ENCODE measurements at regions not wholly inside any gene's neighbourhood (a gene's known extent, or its start where the extent isn't known, plus 50 kb on each side); places are given as distances from the start of the nearest gene placed in this dataset.

DNA sequence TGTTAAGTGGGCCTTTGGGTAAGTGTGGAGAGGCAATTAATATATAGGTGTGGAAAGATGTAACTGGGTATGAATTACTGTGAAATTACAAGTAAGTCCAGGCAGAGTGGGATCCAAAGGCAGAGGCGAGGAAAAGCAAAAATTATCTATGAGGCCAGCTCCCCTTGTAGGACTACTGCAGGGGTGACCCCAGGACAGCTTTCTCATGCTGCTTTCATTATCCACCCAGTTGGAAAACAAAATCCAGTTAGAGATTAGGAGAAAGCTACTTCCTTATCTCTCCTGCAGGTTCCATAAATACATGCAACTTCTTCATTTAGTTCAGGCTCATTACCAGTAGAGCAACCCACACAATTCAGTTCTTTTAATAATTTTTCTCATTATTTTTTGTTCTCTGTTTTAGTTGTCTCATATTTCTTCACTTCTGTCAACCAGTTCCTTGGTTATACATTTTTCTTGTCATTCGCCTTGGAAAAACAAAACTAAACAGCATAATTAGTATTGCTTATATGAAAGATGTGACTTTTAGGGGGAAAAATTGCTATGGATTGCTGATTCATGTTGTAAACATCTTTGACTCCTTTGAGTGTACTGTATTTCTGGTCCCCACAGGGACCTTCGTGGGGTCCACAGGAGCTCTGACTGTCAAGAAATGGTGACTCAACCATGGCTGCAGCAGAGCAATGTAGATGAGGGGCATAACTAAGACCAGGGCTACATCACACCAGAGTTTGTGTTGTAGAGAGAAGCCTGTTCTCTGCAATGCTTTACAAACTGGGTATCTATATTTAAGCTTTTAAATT is 110.4 kb upstream of the PARD3B start:
- Histone ChIP-seq H3K27ac (ENCODE audit: low read depth, low read length) (no peak overlapping the region), H3K9me3 (ENCODE audit: control insufficient read depth in 3 of 3, low read length in 3 of 3) (peaks cover 0 to 2% (median 0%) of the 10 kb centered on the region in 3 donors), H3K4me3 (ENCODE audit: low read length in 3 of 3) (no peak overlapping the region), H3K36me3 (ENCODE audit: control insufficient read depth in 3 of 3, insufficient read depth in 3 of 3, low read length in 3 of 3) (no peaks in the 10 kb centered on the region), H3K4me1 (ENCODE audit: control insufficient read depth in 3 of 3, insufficient read depth in 3 of 3, low read length in 3 of 3) (no peaks in the 10 kb centered on the region), H3K27me3 (ENCODE audit: control insufficient read depth in 3 of 3, insufficient read depth in 3 of 3, low read length in 3 of 3) (no peaks in the 10 kb centered on the region), H3K9ac (ENCODE audit: low read depth in 1 of 3, low read length in 3 of 3) (no peak overlapping the region)

GRCh38 chr2:204436230-204436629 is 109.0 kb upstream of the PARD3B start:
- no peak overlapping the region for H3K9ac ChIP-seq (ENCODE audit: low read depth in 1 of 3, low read length in 3 of 3)
- no peaks in the 10 kb centered on the region for H3K4me1 ChIP-seq (ENCODE audit: control insufficient read depth in 3 of 3, insufficient read depth in 3 of 3, low read length in 3 of 3)
- no peak overlapping the region for H3K4me3 ChIP-seq (ENCODE audit: low read length in 3 of 3)
- no peaks in the 10 kb centered on the region for H3K27me3 ChIP-seq (ENCODE audit: control insufficient read depth in 3 of 3, insufficient read depth in 3 of 3, low read length in 3 of 3)
- H3K27ac ChIP-seq (ENCODE audit: low read depth, low read length): no peak overlapping the region
- H3K36me3 ChIP-seq (ENCODE audit: control insufficient read depth in 3 of 3, insufficient read depth in 3 of 3, low read length in 3 of 3): no peaks in the 10 kb centered on the region
- peaks cover 0 to 2% (median 0%) of the 10 kb centered on the region in 3 donors for H3K9me3 ChIP-seq (ENCODE audit: control insufficient read depth in 3 of 3, low read length in 3 of 3)

DNA sequence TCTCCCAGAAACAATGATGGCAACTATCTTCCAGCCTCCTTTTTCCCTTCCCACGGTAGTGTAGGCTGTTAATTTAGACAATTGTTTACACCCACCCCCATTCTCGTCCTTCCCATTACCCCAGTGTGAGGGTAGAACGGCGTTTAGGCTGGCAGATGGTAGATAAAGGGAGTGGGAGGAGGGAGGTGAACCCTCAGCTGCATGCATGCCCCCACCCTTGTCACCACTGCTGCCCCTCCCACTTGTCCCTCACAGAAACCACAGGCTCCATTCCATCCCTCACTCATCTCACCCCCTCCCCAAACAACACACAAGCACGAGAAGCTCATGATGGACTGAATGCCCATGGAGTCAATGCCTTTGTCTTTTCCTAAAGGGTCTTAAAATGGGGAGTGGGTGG is 107.9 kb upstream of the PARD3B start:
- no peaks in the 10 kb centered on the region for H3K4me1 ChIP-seq (ENCODE audit: control insufficient read depth in 3 of 3, insufficient read depth in 3 of 3, low read length in 3 of 3)
- no peak overlapping the region for H3K4me3 ChIP-seq (ENCODE audit: low read length in 3 of 3)
- H3K9ac ChIP-seq (ENCODE audit: low read depth in 1 of 3, low read length in 3 of 3): no peak overlapping the region
- peaks cover 0 to 2% (median 0%) of the 10 kb centered on the region in 3 donors for H3K9me3 ChIP-seq (ENCODE audit: control insufficient read depth in 3 of 3, low read length in 3 of 3)
- no peaks in the 10 kb centered on the region for H3K27me3 ChIP-seq (ENCODE audit: control insufficient read depth in 3 of 3, insufficient read depth in 3 of 3, low read length in 3 of 3)
- H3K27ac ChIP-seq (ENCODE audit: low read depth, low read length): no peak overlapping the region
- H3K36me3 ChIP-seq (ENCODE audit: control insufficient read depth in 3 of 3, insufficient read depth in 3 of 3, low read length in 3 of 3): no peaks in the 10 kb centered on the region

DNA sequence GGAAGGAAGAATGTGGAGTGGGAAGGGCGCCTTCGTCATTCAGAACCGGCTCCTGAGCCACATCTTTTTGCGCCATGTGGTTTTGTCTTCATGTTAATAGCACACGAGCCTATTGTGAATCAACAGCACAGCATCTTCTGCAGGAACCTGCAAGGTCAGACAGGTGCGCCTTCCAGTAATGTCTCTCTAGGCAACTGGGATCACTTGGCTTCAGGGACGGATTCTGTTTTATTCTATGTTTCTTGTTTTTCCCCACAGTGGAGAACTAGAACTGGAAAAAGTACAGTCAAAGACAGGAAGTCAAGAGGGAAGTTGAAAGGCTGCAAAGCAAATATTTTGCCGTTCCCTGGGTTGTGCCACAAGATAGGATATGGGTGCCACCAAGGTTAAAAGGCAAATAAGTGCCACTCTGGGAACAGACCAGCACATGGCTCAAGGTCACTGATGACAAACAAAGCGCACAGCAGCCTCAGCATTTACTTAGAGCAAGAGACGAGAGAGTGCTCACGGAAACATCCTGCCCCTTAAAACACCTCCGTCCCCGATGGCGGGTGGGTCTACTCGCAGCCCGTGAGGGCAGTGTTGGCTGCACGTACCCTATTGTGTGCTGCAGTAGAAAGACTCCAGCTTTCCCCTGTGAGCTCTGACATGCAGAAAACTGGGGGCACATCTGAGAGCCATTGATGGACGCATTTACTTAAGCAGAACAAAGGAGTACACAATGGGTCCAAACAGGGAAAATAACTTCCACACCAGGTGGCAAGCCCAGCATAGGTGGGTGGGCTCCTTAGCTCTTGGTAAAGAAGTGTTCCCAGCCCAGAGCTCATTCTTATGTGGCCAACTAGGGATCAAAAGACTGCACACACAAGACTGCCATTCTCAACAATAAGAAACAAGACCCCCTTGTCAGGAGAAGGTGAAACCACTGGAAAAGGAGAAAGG is 107.2 kb upstream of the PARD3B start:
- no peaks in the 10 kb centered on the region for H3K4me1 ChIP-seq (ENCODE audit: control insufficient read depth in 3 of 3, insufficient read depth in 3 of 3, low read length in 3 of 3)

DNA sequence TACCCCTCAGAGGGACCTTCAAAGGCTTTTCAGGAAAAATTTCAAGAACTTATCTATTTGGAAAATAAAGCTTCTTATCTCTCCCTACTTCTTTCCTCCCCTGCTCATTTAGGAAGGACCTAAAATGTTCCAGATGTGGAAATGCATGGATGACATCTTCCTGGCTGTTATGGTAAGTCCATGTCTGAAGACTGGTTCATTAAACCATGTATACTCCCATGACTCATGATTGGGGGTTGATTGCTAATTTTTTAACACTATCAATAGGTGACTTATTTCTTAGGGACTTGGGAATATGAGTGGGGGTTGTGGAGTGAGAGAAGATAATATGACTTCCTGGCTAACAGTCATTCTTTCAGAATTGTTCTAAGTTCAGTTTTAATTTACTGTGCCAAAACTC is 104.0 kb upstream of the PARD3B start:
- peaks cover 0 to 2% (median 0%) of the 10 kb centered on the region in 3 donors for H3K9me3 ChIP-seq (ENCODE audit: control insufficient read depth in 3 of 3, low read length in 3 of 3)
- no peak overlapping the region for H3K9ac ChIP-seq (ENCODE audit: low read depth in 1 of 3, low read length in 3 of 3)
- no peaks in the 10 kb centered on the region for H3K4me1 ChIP-seq (ENCODE audit: control insufficient read depth in 3 of 3, insufficient read depth in 3 of 3, low read length in 3 of 3)
- H3K36me3 ChIP-seq (ENCODE audit: control insufficient read depth in 3 of 3, insufficient read depth in 3 of 3, low read length in 3 of 3): no peaks in the 10 kb centered on the region
- no peak overlapping the region for H3K4me3 ChIP-seq (ENCODE audit: low read length in 3 of 3)
- no peak overlapping the region for H3K27ac ChIP-seq (ENCODE audit: low read depth, low read length)
- no peaks in the 10 kb centered on the region for H3K27me3 ChIP-seq (ENCODE audit: control insufficient read depth in 3 of 3, insufficient read depth in 3 of 3, low read length in 3 of 3)

More for the DNA sequence above, 107.2 kb upstream of the PARD3B start:
- Histone ChIP-seq H3K4me3 (ENCODE audit: low read length in 3 of 3) (no peak overlapping the region), H3K9ac (ENCODE audit: low read depth in 1 of 3, low read length in 3 of 3) (no peak overlapping the region), H3K27ac (ENCODE audit: low read depth, low read length) (no peak overlapping the region), H3K9me3 (ENCODE audit: control insufficient read depth in 3 of 3, low read length in 3 of 3) (peaks cover 0 to 2% (median 0%) of the 10 kb centered on the region in 3 donors), H3K27me3 (ENCODE audit: control insufficient read depth in 3 of 3, insufficient read depth in 3 of 3, low read length in 3 of 3) (no peaks in the 10 kb centered on the region), H3K36me3 (ENCODE audit: control insufficient read depth in 3 of 3, insufficient read depth in 3 of 3, low read length in 3 of 3) (no peaks in the 10 kb centered on the region)

DNA sequence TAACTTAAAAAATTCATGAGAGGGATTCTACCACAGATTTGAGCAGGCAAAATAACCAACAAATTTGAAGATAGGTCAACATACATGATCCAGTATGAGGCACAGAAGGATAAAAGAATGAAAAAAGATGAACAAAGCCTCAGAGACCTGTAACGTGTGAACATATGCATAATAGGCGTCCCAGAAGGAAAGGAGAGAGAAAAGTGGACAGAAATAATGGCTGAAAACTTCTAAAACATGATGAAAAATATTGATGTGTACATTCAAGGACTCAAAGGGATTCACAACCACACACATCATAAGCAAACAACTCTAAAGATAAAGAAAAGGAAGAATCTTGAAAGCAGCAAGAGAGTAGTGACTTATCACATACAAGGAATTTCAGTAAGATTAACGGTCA is 100.1 kb upstream of the PARD3B start:
- Histone ChIP-seq H3K9me3 (ENCODE audit: control insufficient read depth in 3 of 3, low read length in 3 of 3) (no peaks in the 10 kb centered on the region), H3K9ac (ENCODE audit: low read depth in 1 of 3, low read length in 3 of 3) (no peak overlapping the region), H3K4me1 (ENCODE audit: control insufficient read depth in 3 of 3, insufficient read depth in 3 of 3, low read length in 3 of 3) (no peaks in the 10 kb centered on the region), H3K27ac (ENCODE audit: low read depth, low read length) (no peak overlapping the region), H3K4me3 (ENCODE audit: low read length in 3 of 3) (no peak overlapping the region), H3K36me3 (ENCODE audit: control insufficient read depth in 3 of 3, insufficient read depth in 3 of 3, low read length in 3 of 3) (no peaks in the 10 kb centered on the region), H3K27me3 (ENCODE audit: control insufficient read depth in 3 of 3, insufficient read depth in 3 of 3, low read length in 3 of 3) (no peaks in the 10 kb centered on the region)

DNA sequence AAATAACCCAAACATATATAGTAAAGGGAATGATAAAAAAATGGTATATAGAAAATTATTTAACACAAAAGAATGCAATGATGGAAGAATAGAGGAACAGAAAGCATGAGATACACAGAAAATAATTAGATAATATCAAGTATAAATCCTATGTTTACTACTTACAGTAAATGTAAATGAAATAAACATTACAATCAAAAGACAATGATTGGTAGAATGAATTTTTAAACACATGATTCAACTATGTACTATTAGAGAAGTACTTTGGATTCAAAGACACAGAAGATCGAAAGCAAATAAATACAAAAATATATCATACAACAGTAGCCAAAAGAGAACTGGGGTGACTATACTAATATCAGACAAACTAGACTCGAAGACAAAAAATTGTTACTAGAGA is 97.6 kb upstream of the PARD3B start:
- Histone ChIP-seq H3K9me3 (ENCODE audit: control insufficient read depth in 3 of 3, low read length in 3 of 3) (no peaks in the 10 kb centered on the region), H3K27ac (ENCODE audit: low read depth, low read length) (no peak overlapping the region), H3K9ac (ENCODE audit: low read depth in 1 of 3, low read length in 3 of 3) (no peak overlapping the region), H3K4me1 (ENCODE audit: control insufficient read depth in 3 of 3, insufficient read depth in 3 of 3, low read length in 3 of 3) (no peaks in the 10 kb centered on the region), H3K27me3 (ENCODE audit: control insufficient read depth in 3 of 3, insufficient read depth in 3 of 3, low read length in 3 of 3) (no peaks in the 10 kb centered on the region), H3K4me3 (ENCODE audit: low read length in 3 of 3) (no peak overlapping the region), H3K36me3 (ENCODE audit: control insufficient read depth in 3 of 3, insufficient read depth in 3 of 3, low read length in 3 of 3) (no peaks in the 10 kb centered on the region)

- H3K27me3 ChIP-seq (ENCODE audit: control insufficient read depth in 3 of 3, insufficient read depth in 3 of 3, low read length in 3 of 3): no peaks in the 10 kb centered on the region
- H3K4me1 ChIP-seq (ENCODE audit: control insufficient read depth in 3 of 3, insufficient read depth in 3 of 3, low read length in 3 of 3): peaks cover 0 to 5% (median 4%) of the 10 kb centered on the region in 3 donors
- H3K27ac ChIP-seq (ENCODE audit: low read depth, low read length): no peak overlapping the region
- H3K36me3 ChIP-seq (ENCODE audit: control insufficient read depth in 3 of 3, insufficient read depth in 3 of 3, low read length in 3 of 3): no peaks in the 10 kb centered on the region
- no peak overlapping the region for H3K9ac ChIP-seq (ENCODE audit: low read depth in 1 of 3, low read length in 3 of 3)
- no peaks in the 10 kb centered on the region for H3K9me3 ChIP-seq (ENCODE audit: control insufficient read depth in 3 of 3, low read length in 3 of 3)
- no peak overlapping the region for H3K4me3 ChIP-seq (ENCODE audit: low read length in 3 of 3)
Observed at GRCh38 chr2:204449977-204450376, 95.3 kb upstream of the PARD3B start.

DNA sequence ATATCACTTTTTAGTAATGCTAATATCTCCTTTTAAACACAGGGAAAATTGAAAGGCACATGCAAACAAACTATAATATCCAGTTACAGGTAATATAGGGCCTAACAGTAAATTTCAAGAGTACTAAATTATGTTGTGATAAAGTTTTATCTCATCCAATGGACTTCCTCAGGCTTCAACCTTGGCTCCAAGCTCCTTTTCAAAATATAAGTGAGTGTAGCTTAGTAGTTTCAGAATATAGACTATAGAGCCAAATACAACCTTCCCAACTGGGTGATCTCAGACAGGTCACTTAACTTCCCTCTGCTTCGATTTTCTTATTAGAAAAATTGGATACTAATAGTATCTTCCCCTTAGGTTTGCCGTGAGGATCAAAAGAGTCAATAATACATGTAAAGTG is 93.5 kb upstream of the PARD3B start:
- H3K4me3 ChIP-seq (ENCODE audit: low read length in 3 of 3): no peak overlapping the region
- H3K4me1 ChIP-seq (ENCODE audit: control insufficient read depth in 3 of 3, insufficient read depth in 3 of 3, low read length in 3 of 3): peaks cover 0 to 5% (median 4%) of the 10 kb centered on the region in 3 donors
- H3K27me3 ChIP-seq (ENCODE audit: control insufficient read depth in 3 of 3, insufficient read depth in 3 of 3, low read length in 3 of 3): no peaks in the 10 kb centered on the region
- H3K9ac ChIP-seq (ENCODE audit: low read depth in 1 of 3, low read length in 3 of 3): no peak overlapping the region
- H3K27ac ChIP-seq (ENCODE audit: low read depth, low read length): peak overlapping the region; percentile 38
- H3K9me3 ChIP-seq (ENCODE audit: control insufficient read depth in 3 of 3, low read length in 3 of 3): no peaks in the 10 kb centered on the region
- no peaks in the 10 kb centered on the region for H3K36me3 ChIP-seq (ENCODE audit: control insufficient read depth in 3 of 3, insufficient read depth in 3 of 3, low read length in 3 of 3)

Data from skeletal muscle tissue (tissue), 3 donors.